GM19035 (cell line): ENCODE measurements at regions not wholly inside any gene's neighbourhood (a gene's known extent, or its start where the extent isn't known, plus 50 kb on each side); places are given as distances from the start of the nearest gene placed in this dataset.

Source experiments
- ATAC-seq: cut with Tn5 transposase; IDR thresholded peaks from one replicate; pipeline ENCODE4 v1.9.1; 2021; ENCODE audit not compliant: unreplicated experiment

DNA sequence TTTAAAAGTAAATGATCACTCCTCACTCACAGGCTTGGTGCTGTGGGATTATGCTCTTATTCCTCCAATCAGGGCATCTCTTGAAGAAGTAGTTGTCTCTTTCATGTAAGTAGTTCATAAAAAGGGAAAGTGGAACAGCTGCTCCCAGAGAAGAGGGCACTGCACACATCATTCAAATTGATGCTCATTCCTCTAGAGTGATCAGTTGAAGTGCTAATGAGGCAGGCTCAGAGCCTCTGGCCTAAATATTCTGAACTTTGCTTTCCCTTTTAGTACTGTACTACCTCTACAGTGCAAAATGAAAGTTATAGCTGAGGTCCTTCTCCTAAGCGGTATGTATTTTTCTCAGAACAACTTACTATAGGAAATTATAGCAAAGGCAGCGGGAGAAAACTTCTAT is 1453.1 kb downstream of the ARAP2 start:
- ATAC-seq, result no peak

DNA sequence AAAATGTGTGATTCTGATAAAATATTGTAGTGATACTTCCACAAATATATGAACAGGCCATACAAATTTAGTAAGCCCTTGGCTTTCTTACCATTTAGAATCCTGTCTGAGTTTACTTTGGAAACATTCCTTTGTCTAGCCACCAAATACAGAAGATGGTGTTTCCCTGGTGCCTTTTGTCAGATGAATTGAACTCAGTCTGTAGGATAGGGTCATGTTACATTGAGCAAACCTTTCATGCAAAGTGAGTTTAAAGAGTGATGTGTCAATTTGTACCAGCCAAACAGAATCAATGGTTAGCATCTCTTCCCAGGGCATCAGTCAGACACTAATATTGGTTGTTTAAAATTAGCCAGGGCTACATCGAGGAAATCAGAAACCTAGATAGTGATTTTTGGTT is 1443.4 kb downstream of the ARAP2 start:
- ATAC-seq, result no peak

DNA sequence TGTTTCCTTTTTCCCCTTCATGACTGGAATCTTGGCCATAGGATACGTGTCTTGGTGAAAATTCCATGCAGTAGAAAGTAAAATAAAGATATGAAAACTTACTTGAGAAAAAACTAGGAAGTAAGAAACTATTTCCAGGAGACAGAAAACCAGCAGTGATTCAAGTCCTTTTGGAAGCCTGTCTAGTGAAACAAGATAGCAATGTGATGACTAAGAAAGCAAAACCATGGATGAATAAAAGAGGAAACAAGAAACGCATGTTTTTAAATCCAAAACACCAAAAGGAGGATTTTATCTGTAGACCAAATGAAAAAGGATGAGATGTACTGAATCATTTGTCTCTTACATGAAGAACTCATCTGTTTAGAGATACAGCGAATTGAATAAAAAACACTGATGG is 1430.0 kb downstream of the ARAP2 start:
- no peak for ATAC-seq

DNA sequence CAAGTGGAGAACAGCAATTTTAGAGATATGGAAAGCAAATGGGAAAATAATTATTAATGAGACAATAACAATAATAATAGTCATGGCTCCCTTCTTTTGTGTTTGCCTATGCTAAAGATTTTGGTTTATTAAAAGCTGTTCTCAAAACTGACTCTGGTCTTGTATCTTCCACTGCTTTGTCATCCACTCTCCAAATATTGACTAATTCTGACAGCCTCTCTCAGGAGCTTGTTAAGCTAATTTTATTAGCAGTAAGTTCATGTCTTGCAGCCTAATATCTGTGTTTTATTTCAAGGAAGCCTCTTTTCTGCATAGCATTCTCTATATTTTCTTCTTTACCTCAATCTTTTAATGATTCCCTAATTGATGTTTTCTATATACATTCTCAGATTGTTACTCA is 1419.8 kb downstream of the ARAP2 start:
- no peak for ATAC-seq

DNA sequence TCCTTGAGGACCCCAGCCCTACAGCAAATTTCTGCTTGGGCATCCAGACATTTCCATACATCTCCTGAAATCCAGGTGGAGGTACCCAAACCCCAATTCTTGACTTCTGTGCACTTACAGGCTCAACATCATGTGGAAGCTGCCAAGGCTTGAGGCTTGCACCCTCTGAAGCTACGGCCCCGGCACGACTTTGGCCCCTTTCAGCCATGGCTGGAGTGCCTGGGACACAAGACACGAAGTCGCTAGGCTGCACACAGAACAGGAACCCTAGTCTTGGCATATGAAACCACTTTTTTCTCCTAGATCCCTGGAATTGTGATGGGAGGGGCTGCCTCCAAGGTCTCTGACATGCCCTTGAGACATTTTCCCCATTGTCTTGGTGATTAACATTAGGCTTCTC is 1417.7 kb downstream of the ARAP2 start:
- no peak for ATAC-seq

DNA sequence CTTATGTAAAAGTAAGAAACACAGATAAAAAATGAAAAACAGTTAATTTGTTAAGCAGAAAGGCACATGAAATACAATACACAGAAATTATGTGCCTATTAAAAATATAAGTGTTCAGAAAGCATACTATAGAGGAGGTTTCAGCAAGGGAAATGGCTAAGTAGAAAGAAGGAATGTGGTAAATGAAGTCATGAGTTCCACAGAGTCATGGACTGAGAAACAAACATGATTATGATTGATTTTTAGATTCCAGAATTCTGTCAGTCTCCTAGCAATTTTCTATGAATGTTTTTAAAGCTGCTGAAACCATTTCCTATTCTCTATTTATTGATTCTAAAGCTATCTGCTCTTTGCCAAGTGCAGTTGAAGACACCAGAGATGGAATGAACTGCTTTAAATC is 1398.4 kb downstream of the ARAP2 start:
- no peak for ATAC-seq

DNA sequence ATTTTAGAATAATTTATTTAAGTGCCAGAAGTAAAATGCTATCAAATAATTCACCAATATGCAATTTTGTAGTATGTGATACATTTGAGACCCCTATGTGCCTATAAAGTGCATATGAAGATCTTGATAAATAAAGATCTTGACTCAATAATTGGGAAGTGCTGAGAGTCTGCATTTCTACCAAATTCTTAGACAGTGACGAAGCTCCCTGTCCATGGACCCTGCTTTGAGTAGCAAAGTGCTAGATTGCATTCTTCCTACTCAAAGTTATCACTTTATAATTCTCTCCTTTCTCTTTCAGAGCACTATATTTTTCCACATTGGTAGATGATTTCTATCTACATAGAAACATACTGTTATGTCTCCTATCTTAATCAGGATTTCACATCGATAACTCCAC is 1393.9 kb downstream of the ARAP2 start:
- ATAC-seq, result no peak

DNA sequence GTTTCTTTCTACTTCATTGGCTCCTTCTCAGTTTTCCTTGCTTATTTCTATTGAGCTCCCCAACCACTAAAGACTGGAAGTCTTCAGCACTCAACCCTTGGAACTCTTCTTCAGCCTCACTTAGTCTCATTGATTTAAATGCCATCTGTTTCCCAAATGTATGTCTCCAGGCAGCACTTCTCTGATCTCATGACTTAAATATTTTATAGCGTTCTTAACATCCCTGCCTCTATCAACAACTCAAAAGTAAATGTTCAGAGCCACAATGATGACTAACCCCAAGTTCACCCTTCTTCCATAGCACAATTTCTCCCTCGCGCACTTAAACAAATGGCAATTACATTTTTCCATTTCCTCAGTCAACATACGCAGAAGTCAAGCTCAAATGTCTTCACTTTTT is 1393.3 kb downstream of the ARAP2 start:
- ATAC-seq, result no peak

DNA sequence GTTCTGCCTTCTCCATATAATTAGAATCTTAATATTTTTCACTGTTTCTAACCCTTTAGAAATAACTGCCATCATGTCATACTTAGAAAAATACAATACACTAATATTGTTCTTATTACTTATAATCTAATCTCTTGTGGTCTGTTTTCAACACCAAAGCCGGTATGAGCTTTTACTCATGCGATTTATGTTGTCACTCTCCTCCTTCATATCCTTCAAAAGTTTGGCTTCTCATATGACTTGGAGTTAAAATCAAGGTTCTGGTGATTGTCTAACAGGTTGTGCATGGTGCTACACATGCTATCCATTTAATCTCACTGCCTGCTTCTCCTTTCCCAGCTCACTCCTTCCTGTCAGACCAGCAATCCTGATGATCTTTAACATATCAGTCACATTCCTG is 1392.9 kb downstream of the ARAP2 start:
- ATAC-seq, result no peak

DNA sequence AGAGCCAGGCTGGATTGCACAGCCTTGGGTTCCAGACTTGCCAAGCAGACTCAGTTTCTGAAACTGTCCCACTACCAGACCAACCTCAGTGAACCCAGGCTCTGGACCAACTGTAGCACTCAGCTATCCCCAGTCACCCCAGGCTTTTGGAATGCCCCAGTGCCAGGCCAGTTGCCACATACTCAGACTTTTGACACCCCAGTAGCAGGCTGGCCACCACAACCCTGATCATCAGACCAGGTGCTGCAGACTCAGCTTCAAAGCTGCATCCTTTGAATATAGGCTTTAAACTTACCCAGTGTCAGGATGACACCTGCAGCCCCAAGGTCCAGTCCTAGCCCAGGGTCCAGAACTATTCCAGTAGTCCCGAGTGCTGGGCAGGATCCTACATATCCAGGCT is 1389.9 kb downstream of the ARAP2 start:
- ATAC-seq, result no peak

DNA sequence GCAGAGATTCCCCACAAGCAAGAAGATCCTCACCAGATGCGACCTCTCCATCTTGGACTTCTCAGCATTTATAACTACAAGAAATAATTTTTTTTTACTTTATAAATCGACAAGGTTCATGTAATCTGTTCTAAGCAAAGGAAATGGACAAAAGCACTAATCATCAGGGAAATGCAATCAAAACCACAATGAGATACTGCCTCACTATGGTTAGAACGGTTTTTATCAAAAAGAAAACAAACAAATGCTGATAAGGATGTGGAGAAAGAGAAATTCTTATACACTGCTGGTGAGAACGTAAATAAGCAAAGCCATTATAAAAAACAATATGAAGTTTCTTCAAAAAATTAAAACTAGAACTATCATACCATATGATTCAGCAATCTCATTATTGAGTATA is 1382.6 kb downstream of the ARAP2 start:
- no peak for ATAC-seq

DNA sequence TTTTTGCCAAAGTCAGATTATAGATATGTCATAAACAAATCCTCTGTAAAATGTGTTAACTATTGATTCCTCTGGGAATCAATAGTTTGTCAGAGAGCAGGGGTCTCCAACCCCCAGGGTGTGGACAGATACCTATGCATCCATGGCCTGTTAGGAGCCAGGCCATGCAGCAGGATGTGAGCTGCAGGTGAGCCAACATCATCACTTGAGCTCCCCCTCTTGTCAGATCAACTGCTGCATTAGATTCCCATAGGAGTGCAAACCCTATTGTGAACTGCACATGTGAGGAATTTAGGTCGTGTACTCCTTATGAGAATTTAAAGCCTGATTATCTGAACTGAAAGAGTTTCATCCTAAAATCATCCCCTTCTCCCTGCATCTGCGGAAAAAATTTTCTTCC is 1365.4 kb downstream of the ARAP2 start:
- no peak for ATAC-seq

DNA sequence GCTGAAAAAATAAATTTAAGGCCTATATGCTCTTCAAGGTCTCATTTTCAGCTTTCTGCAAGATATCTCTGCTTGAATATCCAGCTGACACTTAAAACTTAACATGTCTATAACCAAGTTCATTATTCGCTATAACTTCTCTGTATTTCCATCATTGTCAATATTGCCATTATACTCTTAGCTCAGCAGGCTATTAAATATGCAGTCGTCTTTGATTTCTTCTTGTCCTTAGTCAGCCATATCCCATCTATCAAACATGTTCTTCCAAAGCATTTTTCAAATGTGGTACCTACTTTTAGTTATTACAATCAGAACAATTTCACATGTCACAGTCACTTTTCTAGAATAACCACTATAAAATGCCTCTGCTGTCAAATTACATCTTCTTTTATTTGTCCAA is 1364.1 kb downstream of the ARAP2 start:
- ATAC-seq, result no peak

DNA sequence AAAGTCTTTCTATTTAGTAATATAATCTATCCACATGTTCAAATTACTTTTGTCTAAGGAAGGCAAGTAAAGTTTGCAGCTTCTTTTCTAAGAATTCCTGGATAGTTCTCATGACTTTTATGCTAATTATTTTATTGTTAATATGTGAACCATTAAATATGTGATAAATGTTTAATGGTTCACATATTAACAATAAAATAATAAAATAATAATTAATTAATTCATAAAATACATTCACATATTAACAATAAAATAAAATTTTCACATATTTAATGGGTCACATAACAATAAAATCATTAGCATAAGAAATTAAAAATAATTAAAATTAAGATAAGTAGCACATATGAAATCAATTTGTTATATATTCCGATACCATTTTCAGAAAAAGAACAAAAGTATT is 1352.4 kb downstream of the ARAP2 start:
- no peak for ATAC-seq

DNA sequence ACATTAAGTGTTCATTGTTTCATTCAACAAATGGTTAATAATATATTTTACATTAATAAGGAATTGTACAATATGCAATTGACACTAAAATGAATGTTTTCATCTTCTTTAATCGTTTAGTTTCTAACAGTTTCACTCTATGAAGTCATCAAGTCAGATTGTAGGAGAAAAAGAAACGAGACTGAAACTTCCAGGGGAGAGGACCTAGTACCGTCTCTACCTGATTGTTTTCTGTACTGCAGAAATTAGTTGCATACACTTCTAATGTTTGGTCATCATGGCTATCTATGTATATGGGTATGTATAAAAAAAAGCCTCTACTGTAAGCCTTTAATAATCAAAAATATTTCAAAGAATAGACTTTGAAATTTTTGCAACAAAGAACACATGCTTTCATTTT is 1350.9 kb downstream of the ARAP2 start:
- no peak for ATAC-seq

DNA sequence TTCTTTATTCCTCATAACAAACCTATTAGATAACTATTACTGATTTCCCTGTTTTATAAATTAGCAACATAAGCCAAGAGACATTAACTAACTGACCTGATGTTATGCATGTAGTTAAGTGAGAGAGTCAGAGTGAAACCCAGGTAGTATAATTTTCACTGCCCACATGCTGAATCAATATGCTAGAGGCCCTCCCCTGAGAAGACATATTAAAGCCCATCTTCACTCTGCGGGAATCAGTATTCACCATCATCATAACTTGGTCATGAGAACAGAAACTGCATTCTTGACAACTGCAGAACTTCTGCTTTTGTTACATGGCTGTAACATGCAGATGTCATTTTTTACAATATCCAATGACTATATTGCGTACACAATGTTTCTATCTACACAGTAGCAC is 1324.3 kb downstream of the ARAP2 start:
- ATAC-seq, result no peak

DNA sequence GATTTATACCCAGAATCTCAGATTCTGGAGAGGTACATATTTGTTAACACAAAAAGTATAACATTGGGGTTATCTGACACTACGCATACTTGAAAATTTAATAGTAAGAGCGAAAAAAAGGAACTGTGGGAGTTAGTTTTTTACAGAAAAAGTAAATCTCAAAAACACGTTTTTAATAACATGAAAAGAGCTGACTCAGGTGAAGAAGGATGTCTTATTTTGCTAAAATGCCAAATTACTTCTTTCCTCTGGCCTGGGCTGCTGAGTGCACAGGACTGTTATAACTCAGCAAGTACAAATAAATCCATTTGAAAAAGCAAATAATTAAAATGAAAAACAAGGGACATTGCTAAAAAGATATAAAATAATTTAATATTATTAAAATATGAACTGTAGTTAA is 1322.9 kb downstream of the ARAP2 start:
- ATAC-seq, result no peak

DNA sequence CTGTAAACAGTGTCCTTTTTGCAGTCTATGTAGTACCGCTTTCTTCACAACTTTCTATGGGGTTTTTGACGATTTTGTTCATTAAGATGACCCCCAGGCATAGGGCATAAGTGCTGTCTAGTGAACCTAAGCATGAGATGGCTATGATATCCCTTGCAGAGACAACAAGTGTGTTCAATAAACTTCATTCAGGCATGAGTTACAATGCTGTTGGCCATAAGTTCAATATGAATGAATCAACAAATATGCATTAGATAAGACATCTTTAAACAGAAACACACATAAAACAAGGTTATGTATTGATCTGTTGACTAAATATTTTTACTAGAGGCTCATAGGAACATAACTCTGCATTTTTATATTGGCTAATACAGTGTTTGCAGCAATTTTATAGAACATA is 1322.0 kb downstream of the ARAP2 start:
- no peak for ATAC-seq

DNA sequence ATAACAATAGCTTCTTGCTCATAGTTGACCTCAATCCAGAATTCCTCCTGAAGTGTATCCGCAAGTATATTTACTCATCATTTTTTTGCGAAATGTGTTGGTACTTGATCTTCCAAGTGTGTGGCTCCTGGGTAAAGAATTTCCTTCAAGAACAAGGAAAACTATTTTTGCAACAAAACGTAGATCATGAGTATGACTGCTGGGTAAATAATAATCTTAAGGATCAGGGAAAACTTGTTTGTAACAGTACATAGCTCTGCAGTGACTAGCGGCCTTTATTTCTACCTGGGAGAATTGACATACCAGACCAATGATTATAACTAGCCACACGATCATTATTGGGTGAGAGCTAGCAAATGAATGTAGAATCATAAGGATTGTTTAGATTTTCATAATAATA is 1311.7 kb downstream of the ARAP2 start:
- ATAC-seq, result no peak

DNA sequence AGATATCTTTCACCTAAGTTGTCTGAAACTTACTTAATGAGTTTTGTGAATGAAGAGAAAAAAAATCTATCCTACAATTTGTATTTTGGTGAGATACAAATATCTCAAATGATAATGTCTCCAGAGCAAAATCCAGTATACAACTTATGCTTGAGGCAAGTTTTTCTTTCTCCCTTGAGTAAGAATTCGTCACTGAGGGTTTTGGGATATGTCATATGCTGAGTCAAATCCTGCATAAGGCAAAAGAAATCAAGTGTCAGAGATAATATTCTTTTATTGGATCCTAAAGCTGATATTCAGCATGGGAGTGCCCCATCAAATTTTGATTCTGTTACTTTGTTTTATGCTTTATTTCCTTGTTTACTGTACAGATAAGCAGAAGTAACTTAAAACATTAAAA is 1308.6 kb downstream of the ARAP2 start:
- no peak for ATAC-seq

DNA sequence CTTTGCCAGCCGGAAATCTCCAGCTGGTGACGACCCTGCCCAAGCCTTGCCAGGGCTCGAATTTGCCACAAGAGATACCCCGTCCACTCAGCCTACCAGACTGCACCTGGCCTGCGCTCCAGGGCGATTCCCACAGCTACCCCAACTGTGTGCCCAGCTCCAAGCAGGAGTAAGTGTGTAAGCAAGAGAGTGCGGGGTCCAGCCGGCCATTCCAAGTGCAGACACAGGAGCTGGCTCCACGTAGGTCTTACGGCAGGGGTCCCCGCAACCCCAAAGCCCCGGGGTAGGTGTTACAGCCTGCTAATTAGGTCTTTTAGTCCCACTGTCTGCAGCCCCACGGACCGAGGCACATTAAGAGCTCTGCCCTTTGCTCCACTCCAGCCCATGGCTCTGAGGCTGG is 1305.2 kb downstream of the ARAP2 start:
- no peak for ATAC-seq

DNA sequence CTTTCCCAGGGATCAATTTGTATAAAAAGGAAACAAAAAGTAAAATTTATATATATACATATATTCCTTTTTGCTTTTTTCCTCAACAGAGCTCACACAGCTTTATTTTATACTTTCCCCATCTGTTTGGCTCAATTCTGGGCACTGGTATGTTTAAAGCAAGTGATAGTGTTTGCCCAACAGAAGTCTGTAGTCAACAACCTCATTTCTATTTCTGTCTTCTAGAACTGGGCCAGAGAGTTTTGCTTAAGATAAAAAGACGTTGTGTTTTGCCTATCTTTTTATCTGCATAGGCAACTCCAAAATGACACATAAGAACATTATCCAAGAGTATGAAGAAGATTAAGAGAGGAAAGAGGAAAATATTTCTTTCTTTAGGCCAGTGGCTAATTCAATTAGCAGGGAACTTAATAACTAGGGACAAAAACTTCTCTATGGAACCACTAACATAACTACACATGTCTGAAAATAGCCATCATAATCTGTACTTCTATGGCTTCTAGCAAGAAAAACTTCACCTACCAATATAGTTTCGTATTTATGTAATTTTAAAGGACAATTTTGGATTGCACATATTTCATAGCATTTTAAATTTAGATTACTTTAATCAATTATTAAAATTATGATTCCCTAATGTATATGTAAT is 1300.5 kb downstream of the ARAP2 start:
- no peak for ATAC-seq

DNA sequence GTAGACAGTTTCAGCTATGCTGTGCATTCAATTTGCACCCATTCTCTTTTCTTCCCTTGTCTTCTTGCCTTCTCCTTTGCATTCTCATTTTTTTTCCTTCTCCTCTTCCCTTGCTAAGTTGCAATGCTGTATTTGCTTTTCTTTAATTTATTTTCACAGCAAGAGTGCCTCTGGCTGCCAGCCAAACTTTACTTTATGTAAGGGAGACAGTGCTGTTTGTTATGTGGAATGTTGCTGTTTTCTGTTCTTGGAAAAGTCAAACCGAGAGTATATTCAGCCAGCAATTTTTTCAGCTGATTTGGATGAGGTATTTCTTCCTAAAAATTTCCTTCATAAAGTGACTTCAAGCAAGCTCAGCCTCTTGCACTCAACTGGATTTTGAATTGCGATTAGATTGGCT is 1293.4 kb downstream of the ARAP2 start:
- ATAC-seq, result no peak
